HEK293T (cell line): ENCODE measurements at regions not wholly inside any gene's neighbourhood (a gene's known extent, or its start where the extent isn't known, plus 50 kb on each side); places are given as distances from the start of the nearest gene placed in this dataset.

Source experiments
- CTBP1 ChIP-seq: fragments of 450-650 bp; IDR thresholded peaks from 2 replicates; pipeline ENCODE4 v1.6.1; 2016; ENCODE audit warnings: borderline replicate concordance
- ELF4 ChIP-seq: fragments of 450-650 bp; IDR thresholded peaks from 2 replicates; pipeline ENCODE4 v1.6.1; 2017; ENCODE audit warnings: antibody characterized with exemption
- FOXA1 ChIP-seq: fragments of 450-650 bp; IDR thresholded peaks from 2 replicates; pipeline ENCODE4 v1.6.1; 2016; ENCODE audit warnings: mild to moderate bottlenecking
- FOXK2 ChIP-seq: fragments of 450-650 bp; IDR thresholded peaks from 2 replicates; pipeline ENCODE4 v1.6.1; 2016; ENCODE audit warnings: mild to moderate bottlenecking
- FOXM1 ChIP-seq: fragments of 450-650 bp; IDR thresholded peaks from 2 replicates; pipeline ENCODE4 v1.6.1; 2017; ENCODE audit warnings: mild to moderate bottlenecking, borderline replicate concordance
- LEF1 ChIP-seq: fragments of 450-650 bp; IDR thresholded peaks from 2 replicates; pipeline ENCODE4 v1.6.1; 2017; ENCODE audit warnings: mild to moderate bottlenecking, borderline replicate concordance
- NFRKB ChIP-seq: fragments of 450-650 bp; IDR thresholded peaks from 2 replicates; pipeline ENCODE4 v1.6.1; 2016; ENCODE audit warnings: mild to moderate bottlenecking, moderate library complexity
- SP1 ChIP-seq: fragments of 450-650 bp; IDR thresholded peaks from 2 replicates; pipeline ENCODE4 v1.6.1; 2017
- SUZ12 ChIP-seq: fragments of 450-650 bp; IDR thresholded peaks from 2 replicates; pipeline ENCODE4 v1.6.1; 2016; ENCODE audit warnings: mild to moderate bottlenecking
- TARDBP ChIP-seq: fragments of 450-650 bp; IDR thresholded peaks from 2 replicates; pipeline ENCODE4 v1.6.1; 2016
- ZNF384 ChIP-seq: fragments of 450-650 bp; IDR thresholded peaks from 2 replicates; pipeline ENCODE4 v1.6.1; 2016
- TF ChIP-seq, protein P1 (sequence below): fragments of 450-650 bp; IDR thresholded peaks from 2 replicates; pipeline ENCODE4 v1.6.1; 2016

GRCh38 chr4:63637270-63637669 lies 772.0 kb downstream of the TECRL start:
- TF ChIP-seq ELF4 (no peak), ZNF384 (no peak), SP1 (no peak), FOXA1 (no peak), FOXM1 (no peak), TARDBP (no peak), CTBP1 (no peak), SUZ12 (no peak), NFRKB (no peak), LEF1 (no peak), FOXK2 (no peak)
- TF ChIP-seq, protein P1, sequence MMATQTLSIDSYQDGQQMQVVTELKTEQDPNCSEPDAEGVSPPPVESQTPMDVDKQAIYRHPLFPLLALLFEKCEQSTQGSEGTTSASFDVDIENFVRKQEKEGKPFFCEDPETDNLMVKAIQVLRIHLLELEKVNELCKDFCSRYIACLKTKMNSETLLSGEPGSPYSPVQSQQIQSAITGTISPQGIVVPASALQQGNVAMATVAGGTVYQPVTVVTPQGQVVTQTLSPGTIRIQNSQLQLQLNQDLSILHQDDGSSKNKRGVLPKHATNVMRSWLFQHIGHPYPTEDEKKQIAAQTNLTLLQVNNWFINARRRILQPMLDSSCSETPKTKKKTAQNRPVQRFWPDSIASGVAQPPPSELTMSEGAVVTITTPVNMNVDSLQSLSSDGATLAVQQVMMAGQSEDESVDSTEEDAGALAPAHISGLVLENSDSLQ: no peak
